Posterior cingulate gyrus (tissue), 11 donors: ENCODE measurements at regions not wholly inside any gene's neighbourhood (a gene's known extent, or its start where the extent isn't known, plus 50 kb on each side); places are given as distances from the start of the nearest gene placed in this dataset.
"Not testable (repeated sequence)": the region's sequence is repeated elsewhere in the genome, so short reads cannot be mapped to it uniquely, and the experiment has no call there.

ENCODE experiments used
- DNase-seq, 10 donors: peaks; one replicate each; pipeline versions ENCODE4 v3.0.0 to v3.0.0-alpha.2; 2020 to 2021; ENCODE audit warnings: mixed read lengths in 3 of 10
- intact Hi-C: fragments of 100-400 bp; cut with DNase I; formaldehyde crosslinking; loops from one replicate; pipeline ENCODE4 v1.15.1; 2023

- no peak for DNase-seq
- intact Hi-C loops: no loop called here
Observed at GRCh38 chr4:188892837-188893236, 753.6 kb downstream of the TRIML1 start.

DNA sequence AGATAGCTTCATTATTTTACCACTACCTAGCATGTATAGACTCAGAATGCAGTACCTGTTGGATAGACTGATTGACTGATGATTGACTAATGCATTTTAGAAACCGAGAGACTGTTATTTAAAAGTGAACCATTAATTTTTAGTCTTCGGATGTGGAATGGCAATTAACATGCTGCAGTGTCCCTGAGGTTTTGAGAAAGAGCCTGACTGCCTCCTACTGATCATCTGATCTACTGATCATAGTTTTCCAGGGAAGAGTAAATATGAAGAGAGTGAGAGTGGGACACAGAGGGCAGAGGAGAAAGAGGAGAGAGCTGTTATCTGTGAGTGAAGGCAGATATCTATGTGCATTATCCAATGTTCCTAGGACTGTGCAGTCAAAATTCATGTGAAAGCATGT is 764.7 kb downstream of the TRIML1 start:
- intact Hi-C loops: no loop called here
- DNase-seq: no peak

GRCh38 chr4:188904617-188905016 is 765.4 kb downstream of the TRIML1 start:
- DNase-seq: peak in 1 of 10 donors; percentile 57
- intact Hi-C loops: no loop called here

- intact Hi-C loops: no loop called here
- peak in 1 of 10 donors; percentile 30 for DNase-seq
Observed at GRCh38 chr4:188905248-188905647, 766.0 kb downstream of the TRIML1 start.

DNA sequence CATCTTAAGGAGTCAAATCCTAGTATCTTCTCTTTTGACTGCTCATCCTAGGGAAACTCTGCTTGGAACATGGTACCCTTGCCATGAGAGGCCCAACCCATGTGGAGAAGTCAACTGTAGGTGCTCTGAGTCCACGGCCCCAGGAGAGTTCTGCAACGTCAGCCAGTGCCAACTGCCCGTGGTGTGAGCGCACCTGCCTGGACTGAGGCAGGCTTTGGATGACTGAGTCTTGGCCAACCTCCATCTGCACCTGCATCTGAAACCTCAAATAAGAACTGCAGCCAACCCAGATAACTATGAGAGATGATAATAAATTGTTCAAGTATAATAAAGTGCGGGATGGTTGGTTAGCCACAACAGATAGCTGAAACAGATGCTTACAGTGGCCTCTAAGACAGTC is 772.0 kb downstream of the TRIML1 start:
- intact Hi-C loops: no loop called here
- DNase-seq: no peak

DNA sequence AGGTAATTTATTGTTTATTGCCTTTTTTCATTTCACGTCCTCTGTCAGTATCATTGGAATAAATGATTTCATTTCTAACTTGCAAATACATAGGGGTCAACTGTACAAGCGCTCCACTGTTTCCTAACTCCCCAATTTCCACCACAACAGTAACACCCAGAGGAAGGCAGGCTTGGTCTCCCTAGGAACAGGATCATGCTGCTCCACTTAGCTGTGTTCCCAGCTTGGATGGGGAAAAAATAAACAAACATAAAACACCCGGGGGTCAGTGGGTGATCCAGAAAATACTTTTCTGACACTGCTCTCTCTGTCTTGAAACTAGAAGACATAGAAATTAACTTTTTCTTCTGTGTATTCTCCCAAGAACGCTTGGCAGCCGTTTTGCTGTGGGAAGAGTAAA is 772.5 kb downstream of the TRIML1 start:
- intact Hi-C loops: no loop called here
- DNase-seq: no peak

GRCh38 chr4:188915175-188915574 is 775.9 kb downstream of the TRIML1 start:
- intact Hi-C loops: no loop called here
- DNase-seq: no peak

DNA sequence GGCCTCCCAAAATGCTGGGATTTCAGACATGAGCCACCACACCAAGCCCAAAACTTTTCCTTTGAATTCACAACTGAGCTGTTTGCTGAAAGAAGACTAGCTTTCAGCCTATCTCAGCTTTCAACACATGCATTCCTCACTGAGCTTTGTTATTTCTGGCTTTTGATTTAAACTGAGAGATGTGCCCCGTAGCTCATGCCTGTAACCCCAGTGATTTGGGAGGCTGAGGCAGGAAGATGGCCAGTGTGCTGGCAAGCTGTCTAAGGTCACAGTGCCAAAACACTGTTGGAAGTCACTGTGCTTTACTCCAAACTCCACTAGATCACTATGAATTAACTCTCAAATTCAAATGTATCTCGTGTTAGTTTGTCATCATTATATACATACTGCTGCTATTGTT is 779.5 kb downstream of the TRIML1 start:
- DNase-seq: no peak
- intact Hi-C loops: no loop called here

DNA sequence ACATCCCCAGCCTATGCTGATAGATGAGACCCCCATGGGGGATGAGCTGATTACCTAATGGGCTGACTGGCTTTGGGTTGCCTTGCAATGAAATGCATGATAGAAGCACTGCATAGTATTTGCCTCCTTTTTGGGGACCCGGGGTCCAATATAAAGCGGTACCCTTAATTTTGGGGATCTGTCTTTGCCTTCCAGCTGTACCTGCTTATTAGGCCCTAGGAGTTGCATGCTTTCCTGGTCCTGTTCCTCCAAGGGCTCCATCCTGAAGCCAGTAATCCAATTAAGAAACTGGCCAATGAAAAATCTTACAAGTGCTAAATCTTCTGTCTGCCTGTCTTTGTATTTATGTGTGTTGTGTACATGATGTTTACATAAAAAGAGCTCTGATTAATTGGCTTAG is 791.6 kb downstream of the TRIML1 start:
- intact Hi-C loops: no loop called here
- DNase-seq: no peak

DNA sequence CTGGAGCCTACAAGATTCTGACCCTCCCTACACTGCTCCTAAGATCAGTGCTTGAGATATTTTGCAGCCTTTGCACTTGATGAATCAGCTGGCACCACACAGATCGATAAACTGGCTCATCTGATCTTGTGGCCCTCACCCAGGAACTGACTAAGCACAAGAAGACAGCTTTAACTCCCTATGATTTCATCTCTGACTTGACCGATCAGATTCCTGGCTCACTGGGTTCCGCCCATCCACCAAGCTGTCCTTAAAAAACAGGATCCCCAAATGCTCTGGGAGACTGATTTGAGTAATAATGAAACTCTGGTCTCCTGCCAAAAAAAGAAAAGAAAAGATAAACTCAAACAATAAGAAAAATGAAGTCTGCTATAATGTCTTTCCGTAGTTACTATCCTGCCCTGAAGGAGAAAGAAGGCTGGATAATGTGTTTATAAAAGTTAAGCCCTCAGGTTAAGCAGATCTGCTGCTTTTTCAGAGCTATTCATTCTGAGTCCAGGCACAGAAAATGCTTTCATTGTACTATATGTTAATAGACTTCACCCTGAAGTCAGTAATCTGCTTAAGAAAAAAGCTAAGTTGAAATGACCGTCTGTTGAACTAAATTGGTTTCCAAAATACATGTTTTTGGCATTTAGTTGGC is 795.2 kb downstream of the TRIML1 start:
- intact Hi-C loops: no loop called here
- no peak for DNase-seq

DNA sequence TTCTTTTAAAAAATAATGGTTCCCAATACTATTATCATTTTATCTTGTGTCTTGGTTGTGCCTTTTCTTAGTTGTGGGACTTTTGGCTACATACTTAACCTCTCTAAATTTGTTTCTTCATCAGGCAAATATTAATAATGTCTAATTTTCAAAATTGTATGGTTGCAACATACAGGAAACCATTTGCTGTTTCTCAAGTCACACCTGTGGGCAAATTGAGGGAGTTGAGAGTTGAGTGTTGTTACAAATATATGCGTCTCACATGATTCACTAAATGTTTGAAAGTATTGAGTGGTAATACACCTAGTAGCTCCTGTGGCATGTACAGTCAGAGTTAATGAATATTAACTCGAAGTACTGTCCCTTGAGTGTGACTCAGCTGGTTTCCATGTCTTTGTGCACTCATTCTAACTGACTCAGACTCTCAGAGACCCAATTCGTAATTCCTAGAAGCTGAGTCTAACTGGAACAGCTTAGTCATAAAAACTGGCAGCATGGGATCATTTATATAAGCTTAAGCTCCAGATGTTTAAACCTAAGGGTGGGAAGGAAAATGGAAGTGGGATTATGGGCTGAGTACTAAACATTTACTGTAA is 802.4 kb downstream of the TRIML1 start:
- intact Hi-C loops: no loop called here
- no peak for DNase-seq

DNA sequence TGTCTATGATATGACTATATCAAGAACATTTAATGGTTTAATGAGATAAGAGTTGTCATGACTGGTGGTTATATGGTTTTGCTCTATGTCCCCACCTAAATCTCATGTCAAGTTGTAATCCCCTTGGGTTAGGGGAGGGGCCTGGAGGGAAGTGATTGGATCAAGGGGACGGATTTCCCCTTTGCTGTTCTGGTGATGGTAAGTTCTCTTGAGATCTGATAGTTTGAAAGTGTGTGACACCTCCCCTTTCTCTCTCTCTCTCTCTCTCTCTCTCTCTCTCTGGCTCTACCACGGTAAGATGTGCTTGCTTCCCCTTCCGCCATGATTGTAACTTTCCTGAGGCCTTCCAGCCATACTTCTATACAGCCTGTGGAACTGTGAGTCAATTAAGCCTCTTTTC is 803.4 kb downstream of the TRIML1 start:
- intact Hi-C loops: no loop called here
- no peak for DNase-seq

GRCh38 chr4:188949596-188949995 is 810.4 kb downstream of the TRIML1 start:
- no peak for DNase-seq
- intact Hi-C loops: no loop called here

- no peak for DNase-seq
- intact Hi-C loops: no loop called here
Observed at GRCh38 chr4:188955066-188955465, 815.8 kb downstream of the TRIML1 start.

DNA sequence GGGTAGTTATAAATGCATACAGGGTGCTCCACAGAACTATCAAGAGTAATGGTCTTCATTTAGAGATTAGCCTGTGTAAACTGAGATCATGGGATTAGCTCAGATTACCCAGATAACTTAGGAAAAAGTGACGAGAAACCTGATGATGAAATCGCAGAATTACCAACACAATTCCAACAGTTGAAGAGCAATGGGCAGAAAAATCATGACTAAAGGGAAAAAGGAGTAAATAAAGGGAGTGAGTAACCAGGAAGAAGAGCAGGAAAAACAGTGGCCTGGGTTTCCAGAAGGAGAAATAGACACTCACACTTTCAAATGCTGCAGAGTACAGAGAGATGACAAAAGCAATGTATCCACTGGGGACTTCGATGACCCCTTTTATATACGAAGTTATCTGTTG is 817.3 kb downstream of the TRIML1 start:
- intact Hi-C loops: no loop called here
- DNase-seq: no peak

DNA sequence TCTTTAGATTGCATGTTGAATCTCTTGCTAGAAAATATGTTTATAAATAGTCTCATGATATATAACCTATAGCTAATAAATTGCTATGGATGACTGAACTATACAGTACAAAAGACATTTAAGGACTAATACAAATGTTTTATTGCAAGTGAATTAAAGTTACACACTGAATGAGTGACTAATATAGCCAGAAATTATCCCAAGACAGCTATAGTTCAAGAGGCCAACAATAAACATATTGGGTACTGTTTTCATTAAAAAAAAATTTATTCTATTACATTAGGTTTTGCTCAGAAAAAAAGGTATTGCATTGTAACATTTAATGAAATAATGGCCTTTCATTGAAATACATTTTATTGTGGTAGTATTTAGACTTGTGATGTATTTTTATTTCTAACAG is 819.1 kb downstream of the TRIML1 start:
- intact Hi-C loops: no loop called here
- no peak for DNase-seq

DNA sequence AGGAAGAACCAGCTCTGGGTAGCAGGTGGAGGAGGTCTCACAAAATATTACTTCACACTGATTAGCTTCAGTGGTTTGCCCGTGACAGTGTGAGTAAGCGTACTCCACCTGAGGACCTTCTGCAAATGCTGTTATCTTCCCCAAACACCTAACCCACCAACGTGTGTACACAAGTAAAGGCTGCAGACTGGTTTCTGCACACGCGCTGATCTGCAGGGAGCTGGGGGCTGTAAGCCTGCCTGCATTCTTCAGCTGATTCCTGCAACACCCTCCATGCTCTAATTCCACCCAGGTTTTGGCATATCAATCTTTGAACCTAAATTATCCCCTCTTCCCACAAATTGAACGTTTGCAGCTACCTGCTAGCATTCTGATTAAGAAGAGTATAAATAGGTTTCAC is 820.2 kb downstream of the TRIML1 start:
- no peak for DNase-seq
- intact Hi-C loops: no loop called here

GRCh38 chr4:188960411-188961093 is 821.3 kb downstream of the TRIML1 start:
- intact Hi-C loops: no loop called here
- DNase-seq: no peak

- no peak for DNase-seq
- intact Hi-C loops: no loop called here
Observed at GRCh38 chr4:188971125-188971524, 831.9 kb downstream of the TRIML1 start.

DNA sequence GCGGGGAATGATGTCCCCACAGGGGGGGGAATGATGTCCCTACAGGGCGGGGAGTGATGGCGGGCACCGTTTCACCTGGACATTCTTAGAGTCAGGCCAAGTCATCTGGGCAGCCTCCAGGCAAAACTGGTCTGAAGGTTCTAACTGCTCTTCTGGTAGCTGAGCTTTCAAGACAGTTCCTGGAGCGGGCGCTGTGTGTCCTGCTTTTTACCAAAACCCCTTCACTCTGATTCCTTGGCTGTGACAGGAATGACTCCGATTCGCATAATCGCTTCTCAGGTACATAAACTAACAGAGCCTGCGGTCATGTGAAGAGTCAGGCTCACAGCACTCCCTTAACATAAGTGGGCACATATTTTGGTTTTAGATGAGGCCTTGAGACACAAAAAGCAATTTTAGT is 836.0 kb downstream of the TRIML1 start:
- intact Hi-C loops: no loop called here
- DNase-seq: no peak

GRCh38 chr4:188976644-188977115 is 837.4 kb downstream of the TRIML1 start:
- no peak for DNase-seq
- intact Hi-C loops: no loop called here

- intact Hi-C loops, DNase-seq: not testable (repeated sequence)
Observed at GRCh38 chr4:188977232-188977631, 838.0 kb downstream of the TRIML1 start.
